ENCODE measurements at regions not wholly inside any gene's neighbourhood (a gene's known extent, or its start where the extent isn't known, plus 50 kb on each side); places are given as distances from the start of the nearest gene placed in this dataset.

DNA sequence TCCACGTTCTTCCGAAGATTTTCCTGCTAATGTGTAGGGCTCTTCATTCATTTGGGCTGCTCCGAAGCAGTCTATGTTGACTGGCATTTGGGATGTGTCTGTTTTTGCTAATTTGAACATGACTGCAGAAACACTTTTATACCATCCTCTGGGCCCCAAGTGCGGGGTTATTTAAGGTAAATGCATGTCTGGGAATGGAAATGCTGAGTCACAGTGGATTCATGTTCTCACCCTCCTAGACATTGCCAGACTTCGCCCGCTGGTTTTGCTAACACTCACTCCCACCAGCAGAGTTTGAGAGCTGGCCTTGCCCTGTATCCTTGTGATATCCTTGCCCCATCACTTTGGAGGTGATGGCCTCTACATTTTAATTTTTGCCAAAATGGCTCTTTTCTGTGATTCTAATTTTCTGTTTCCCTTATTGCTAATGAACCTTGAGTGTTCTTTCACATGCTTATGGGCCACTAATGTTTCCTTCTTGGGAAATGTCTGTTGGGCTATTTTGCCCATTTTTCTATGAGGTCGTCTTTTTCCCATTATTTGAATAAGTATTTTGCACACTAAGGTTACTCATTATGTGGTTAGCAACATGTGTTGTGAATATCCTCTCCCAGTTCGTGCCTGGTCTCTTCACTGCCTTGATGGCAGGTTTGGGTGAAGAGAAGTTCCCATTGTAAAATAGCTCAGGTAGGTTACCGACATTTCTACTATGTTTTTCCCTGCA is 204.1 kb downstream of the GLI2 start:
- no peak for TF ChIP-seq PAX5 (IDR thresholded peaks at IDR 0.05; ENCODE audit: insufficient read depth, low read length, severe bottlenecking)
- no peak for TF ChIP-seq POLR2A (IDR thresholded peaks at IDR 0.05; ENCODE audit: low read depth, low read length)
- TF ChIP-seq SPI1 (IDR thresholded peaks at IDR 0.05; ENCODE audit: low read depth, low read length), result no peak
- TF ChIP-seq TAF1 (IDR thresholded peaks at IDR 0.05; ENCODE audit: low read depth, low read length), result no peak
- no peak for TF ChIP-seq POLR2AphosphoS5 (IDR thresholded peaks at IDR 0.05; ENCODE audit: low read depth, low read length)
